NCI-H146 (cell line): ENCODE measurements at regions not wholly inside any gene's neighbourhood (a gene's known extent, or its start where the extent isn't known, plus 50 kb on each side); places are given as distances from the start of the nearest gene placed in this dataset.
"Not testable (repeated sequence)": the region's sequence is repeated elsewhere in the genome, so short reads cannot be mapped to it uniquely, and the experiment has no call there.

ENCODE experiments used
- DNase-seq: peaks from one replicate; lab custom pipeline; 2025; lab: John Stamatoyannopoulos, UW

GRCh38 chr11:80346353-80347059, 905.7 kb upstream of the TENM4 start:
- no peak for DNase-seq

GRCh38 chr11:80343436-80343835, 902.6 kb upstream of the TENM4 start:
- no peak for DNase-seq

DNA sequence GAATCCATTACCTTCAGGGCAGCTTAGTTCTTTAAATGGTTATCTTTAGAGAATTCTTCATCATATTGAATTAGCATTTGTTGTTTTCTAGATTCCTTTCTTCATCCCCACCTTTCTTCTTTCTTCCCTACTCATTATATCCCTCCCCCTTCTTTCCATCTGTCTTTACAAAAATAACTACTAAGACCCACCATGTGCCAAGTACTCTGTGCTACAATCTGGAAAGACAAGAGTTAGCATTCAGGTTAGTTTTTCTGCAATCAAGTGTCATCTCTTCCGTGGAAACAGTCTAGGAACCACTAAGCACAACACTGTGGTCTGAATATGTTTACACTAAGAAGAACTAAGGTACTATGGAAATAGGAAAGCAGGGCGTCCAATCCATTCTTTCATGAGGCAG, 897.4 kb upstream of the TENM4 start:
- no peak for DNase-seq

- no peak for DNase-seq
These were observed 890.9 kb upstream of the TENM4 start for GRCh38 chr11:80331694-80332093.

DNA sequence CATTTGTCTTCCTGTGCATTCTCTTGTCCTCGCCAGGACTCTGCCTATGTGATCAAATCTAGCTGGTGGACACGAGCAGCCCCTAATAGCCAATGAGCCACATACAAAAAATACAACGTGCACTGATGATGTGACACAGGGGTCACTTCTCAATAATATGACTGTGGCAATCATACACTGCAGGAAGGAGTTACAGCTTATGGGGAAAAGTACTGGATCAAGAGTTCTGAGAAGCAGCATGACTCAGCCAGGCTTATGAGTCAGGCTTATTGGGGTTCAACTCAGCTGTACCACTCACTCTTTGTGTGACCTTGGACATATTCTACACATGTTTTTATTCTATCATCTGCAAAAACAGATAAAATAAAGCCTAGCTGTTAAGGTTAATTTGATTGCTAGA, 889.4 kb upstream of the TENM4 start:
- no peak for DNase-seq

DNA sequence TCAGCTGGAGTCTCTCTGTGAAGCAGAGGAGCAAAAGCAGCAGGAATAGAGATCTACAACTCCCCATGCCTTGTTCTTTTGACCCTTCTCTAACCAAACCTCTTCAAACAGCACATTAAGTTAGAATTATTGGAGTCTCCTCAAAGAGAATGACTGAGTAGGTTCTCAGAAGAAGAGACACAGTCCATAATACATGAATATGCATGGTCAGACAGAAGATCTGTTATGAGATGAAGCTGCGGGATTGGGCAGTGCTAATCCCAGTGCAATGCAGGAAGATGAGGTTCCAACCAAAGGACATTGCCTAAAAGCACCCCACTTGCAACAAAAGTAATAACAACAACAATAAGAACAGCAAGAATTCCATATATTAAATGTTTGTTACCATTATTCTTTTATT, 887.9 kb upstream of the TENM4 start:
- no peak for DNase-seq

GRCh38 chr11:80327956-80328614, 887.3 kb upstream of the TENM4 start:
- DNase-seq: no peak

DNA sequence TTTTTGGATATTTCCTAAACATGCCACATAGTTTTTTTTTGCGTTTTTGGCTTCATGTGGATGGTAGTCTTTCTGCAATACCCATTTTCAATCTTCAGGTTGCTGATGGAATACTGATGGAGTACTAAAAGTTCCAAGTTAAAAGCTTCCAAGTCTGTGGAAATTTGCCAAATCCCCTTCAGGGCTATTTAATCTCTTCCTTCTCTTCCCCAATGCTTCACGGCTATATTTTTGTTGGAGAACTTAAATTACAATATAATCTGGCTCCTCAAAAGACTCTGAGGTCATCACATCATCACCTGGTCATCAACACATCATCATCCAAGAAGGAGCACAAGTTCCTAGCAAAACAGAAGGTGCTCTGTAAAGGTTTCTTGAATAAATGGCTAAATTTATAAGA, 881.0 kb upstream of the TENM4 start:
- no peak for DNase-seq

DNA sequence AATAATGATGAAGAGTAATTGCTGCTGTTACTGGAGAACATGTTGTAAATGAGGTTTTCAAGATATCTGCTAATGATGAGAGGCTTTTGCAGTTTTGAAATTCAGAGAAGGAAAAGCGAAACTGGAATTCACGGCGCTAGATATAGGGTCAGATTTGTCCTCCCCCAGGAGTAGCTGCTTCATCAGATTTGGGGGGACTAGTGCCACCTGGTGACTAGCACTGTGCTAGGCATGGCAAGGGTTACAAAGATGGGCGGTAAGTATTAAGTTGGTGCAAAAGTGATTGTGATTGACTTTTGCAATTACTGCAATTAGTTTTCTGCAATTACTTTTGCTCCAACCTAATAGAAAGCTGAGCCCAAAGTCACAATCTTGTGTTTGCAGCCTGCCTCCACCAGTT, 879.9 kb upstream of the TENM4 start:
- DNase-seq: no peak

- DNase-seq: no peak
These were observed 879.4 kb upstream of the TENM4 start for GRCh38 chr11:80320226-80320625.

- no peak for DNase-seq
These were observed 876.8 kb upstream of the TENM4 start for GRCh38 chr11:80317612-80318011.

- DNase-seq: no peak
These were observed 874.4 kb upstream of the TENM4 start for GRCh38 chr11:80315200-80315599.

DNA sequence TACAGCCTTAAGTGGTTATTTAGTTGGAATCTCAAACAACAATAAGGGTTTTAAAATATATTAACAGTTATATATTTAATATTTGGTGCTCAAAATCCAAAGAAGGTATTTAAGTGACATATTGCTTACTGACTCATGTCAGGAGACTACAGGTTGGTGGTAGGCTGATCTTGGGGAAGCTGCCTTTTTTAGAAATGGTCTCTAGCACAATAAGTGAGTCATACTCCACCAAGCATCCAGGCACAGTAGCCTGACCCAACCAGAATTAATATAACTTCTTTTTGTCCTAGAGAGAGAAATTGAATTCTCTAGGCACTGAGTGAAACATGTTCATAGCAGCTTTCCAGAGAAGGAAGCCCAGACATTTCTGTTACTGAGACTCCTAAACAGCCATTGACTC, 868.5 kb upstream of the TENM4 start:
- DNase-seq: no peak

DNA sequence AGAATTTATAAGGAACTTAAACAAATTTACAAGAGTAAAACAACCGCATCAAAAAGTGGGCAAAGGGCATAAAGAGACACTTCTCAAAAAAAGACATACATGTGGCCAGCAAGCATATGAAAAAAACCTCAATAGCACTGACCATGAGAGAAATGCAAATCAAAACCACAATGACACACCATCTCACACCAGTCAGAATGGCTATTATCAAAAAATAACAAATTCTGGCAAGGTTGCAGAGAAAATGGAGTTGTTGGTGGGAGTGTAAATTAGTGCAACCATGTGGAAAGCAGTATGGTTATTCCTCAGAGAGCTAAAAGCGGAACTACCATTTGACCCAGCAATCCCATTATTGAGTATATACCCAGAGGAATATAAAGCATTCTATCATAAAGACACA, 866.8 kb upstream of the TENM4 start:
- DNase-seq: no peak

DNA sequence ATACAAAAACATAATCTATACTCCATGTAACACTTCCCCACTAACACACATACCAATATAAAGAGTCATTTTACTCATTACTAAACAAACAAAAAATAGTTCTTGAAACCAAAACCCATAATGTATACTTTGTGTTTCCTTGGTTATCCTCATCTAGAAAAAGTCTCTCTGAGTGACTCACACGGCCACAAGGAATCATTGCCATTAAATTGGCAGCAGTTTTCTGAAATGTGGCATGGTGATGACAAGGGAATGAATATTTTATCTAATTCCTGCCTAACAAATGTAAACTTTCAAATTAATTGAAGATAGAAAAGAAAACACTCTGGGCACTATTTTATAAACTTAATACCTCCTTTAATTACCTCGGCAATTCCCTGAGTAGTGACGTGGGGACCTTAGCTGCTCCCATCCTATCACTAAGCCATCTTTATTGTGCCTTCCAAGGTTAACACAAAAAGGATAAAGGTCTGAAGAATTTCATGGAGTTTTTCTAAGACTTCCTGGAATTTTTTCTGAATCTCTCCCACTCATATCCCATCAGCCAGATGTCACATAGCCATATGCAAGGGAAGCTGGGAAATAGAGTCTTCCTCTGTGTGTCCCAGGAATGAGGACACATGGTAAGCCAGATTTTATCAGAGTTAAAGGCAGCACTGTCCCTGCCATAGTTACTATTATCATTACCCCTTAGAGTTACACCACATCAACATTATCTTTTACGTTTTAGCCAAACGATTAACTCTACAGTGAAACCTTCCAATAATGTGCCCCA, 857.2 kb upstream of the TENM4 start:
- no peak for DNase-seq

GRCh38 chr11:80293293-80293692, 852.5 kb upstream of the TENM4 start:
- DNase-seq: no peak

DNA sequence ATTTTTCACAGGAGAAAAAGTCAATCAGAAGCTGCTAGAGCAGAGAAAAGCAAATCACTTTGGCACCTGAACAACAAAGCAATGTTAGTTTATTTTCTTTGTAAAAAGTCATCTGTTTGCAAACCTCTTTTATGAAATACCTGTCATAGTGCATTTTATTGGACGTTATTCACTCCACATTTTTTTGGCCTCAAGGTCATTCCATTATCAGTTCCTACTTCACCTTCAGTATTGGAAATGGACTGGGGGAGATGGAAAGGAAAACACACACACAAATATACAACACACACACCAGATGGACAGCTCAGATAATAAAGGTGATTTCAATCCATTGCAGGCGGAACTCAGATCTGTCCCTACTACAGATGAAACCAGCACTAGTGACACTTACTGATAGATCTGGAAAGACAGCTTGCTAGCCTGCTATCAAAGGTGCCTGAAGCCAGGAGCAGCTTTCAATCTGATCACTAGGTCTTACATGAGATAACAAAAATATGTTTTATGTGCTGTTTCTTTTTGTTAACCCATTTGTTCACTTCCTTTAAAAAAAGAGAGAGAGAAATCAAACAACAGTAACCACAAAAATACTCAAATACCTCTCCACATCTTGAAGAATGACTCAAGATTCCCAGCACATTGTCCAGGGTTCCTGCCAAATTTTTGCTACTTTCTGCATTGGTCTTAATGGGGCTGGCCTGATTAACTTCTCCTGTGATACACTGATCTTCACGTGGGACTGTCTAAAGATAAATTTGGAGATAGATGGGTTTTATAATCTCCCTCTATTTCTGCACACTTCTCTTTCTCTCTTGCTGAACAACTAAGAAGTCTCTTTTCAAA, 844.3 kb upstream of the TENM4 start:
- no peak for DNase-seq

DNA sequence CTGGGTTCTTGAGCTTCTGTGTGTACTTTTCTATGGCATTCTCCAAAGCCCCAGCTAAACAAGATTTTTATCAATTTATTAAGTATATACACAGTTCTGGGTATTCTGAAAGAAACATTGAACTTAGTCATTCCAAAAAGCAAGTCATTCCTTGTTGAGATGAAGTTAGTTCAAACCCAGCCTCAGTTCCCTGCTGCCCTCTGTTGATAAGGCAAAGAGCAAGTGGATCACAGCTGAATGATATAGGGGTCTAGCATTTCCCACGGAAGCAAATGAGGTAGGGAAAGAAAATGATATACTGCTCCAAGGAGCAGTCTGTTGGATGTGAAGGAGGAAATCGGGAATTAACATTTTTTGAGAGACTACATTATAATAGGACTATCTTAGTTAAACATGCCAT, 841.8 kb upstream of the TENM4 start:
- DNase-seq: no peak

DNA sequence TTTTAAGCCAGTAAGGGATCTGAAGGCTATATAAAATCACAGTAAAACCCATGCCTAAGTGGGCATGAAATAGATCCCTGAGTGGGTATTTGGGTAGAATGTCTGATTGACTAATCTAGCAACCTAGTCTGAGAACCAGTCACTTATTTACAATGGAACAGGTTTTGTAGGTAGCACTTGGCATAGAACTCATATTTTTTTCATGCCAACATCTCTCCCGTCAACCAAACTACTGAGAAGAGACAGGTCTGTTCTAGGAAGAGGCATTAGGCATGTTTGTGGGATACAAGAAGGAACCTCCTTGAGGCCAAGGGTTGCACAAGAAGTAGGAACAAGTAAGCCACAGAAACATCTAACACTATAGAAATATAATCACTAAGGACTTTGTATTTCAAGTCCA, 840.4 kb upstream of the TENM4 start:
- DNase-seq: no peak

DNA sequence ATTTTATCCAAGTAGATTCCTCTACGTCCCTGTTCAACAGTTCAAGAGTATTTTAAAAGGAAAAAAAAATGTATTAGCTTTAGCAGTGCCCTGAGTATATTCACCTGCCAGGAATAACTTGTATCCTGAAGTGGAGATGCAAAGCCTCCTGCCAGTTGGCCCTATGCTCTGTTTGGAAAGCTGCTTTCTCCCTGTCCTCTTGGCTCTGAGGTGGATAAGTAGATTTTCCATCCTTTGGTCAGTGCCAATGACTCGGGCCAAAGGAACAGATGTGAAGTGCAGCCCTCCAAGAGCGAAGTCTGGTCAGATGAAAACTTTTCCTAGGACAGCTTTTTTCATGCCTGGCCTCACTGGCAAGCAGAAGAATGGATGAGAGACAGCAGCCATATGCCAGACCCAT, 839.9 kb upstream of the TENM4 start:
- DNase-seq: no peak

DNA sequence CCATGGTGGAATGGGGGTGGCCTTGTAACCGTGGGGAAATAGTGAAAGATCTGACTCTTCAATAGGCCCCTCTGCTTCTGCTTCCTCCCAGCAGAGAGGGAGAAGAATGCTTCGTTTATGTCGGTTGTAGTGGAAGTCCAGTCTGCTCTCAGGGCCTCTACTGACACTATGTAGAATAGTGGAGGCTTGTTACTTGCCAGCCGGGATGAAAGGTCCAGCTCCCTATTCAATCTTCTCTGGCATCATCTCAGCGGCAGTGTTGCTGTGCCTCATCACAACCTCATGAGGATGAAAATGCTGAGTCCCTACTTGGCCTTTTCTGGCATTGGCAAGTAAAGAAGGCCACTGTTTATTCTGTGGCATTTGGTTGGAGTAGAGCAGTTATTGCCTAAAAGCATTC, 820.9 kb upstream of the TENM4 start:
- no peak for DNase-seq

DNA sequence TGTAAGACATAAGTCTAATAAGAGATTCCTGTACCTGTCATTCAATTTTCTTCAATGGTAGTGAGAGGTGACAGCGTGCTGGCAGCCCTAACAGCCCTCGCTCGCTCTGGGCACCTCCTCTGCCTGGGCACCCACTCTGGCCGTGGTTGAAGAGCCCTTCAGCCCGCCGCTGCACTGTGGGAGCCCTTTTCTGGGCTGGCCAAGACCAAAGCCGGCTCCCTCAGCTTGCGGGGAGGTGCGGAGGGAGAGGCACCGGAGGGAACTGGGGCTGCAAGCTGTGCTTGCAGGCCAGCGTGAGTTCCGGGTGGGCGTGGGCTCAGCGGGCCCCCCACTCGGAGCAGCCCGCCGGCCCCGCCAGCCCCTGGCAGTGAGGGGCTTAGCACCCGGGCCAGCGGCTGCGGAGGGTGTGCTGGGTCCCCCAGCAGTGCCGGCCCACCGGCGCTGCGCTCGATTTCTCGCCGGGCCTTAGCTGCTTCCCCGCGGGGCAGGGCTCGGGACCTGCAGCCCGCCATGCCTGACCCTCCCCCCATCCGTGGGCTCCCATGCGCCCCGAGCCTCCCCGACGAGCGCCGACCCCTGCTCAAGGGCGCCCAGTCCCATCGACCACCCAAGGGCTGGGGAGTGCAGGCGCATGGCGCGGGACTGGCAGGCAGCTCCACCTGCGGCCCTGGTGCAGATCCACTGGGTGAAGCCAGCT, 816.6 kb upstream of the TENM4 start:
- not testable (repeated sequence) for DNase-seq
